ENCODE measurements at regions not wholly inside any gene's neighbourhood (a gene's known extent, or its start where the extent isn't known, plus 50 kb on each side); places are given as distances from the start of the nearest gene placed in this dataset.
A peak's percentile ranks its signal among the peaks of the same experiment; 100 is the strongest.

DNA sequence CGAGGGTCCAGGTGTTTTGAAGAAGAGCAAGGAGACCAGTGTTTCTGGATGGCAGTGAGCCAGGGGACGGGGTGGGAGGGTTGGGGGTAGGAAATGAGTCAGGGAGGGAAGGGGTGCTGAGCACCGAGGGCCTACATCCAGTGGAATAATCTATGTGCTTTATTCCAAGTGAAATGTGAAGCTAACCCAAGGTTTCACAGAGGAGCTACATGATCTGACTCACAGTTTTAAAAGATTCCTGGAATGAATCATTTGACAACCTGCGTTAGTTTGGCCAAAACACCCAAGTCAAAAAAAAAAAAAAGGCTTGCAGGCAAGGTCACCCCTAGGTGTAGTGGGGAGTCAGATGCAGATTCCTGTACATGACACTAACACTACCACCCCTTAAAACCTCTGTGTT lies 419.7 kb upstream of the MEX3C start:
- no peaks in the 10 kb centered on the region for H3K4me1 ChIP-seq
- TF ChIP-seq, protein P1, sequence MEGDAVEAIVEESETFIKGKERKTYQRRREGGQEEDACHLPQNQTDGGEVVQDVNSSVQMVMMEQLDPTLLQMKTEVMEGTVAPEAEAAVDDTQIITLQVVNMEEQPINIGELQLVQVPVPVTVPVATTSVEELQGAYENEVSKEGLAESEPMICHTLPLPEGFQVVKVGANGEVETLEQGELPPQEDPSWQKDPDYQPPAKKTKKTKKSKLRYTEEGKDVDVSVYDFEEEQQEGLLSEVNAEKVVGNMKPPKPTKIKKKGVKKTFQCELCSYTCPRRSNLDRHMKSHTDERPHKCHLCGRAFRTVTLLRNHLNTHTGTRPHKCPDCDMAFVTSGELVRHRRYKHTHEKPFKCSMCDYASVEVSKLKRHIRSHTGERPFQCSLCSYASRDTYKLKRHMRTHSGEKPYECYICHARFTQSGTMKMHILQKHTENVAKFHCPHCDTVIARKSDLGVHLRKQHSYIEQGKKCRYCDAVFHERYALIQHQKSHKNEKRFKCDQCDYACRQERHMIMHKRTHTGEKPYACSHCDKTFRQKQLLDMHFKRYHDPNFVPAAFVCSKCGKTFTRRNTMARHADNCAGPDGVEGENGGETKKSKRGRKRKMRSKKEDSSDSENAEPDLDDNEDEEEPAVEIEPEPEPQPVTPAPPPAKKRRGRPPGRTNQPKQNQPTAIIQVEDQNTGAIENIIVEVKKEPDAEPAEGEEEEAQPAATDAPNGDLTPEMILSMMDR (IDR thresholded peaks at IDR 0.05) = no peak
- TF ChIP-seq POLR2A (IDR thresholded peaks at IDR 0.05) = no peak
- DNase-seq = no peak
- no peak overlapping the region for H3K4me3 ChIP-seq
- H3K27ac ChIP-seq = no peak overlapping the region
- H3K9me3 ChIP-seq = no peaks in the 10 kb centered on the region
- no peaks in the 10 kb centered on the region for H3K36me3 ChIP-seq
- H3K27me3 ChIP-seq = no peaks in the 10 kb centered on the region

DNA sequence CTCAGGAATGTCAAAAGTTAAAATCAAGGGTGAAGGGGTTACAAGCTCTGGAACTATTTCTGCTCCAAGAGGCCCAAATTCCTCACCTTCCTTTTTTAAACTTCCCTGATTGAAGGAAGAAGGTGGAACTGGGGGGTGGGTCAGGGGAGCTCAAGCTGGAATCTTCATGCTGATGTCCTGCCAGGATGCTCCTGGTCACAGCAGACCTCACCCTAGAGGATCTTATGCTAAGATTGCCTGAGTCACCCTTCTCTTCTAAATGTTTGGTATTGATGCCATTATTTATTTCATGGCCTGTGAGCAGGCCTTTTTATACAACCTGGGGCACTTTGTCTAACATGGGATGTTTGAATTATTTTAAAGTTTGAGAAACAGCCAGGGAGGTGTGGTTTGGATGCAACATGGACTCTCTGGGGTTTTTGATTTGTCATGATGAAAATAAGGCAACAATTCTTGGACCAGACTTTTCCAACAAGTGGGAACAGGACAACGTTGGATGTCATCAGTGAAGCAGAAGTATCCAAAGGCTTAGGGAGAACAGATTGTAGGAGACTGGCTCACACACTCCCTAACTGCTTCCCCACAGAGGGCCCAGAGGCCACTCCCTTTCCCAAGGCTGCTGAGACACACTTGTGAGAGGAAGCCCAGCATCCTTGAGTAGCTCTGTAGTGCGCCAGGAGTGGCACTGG lies 420.2 kb upstream of the MEX3C start:
- Histone ChIP-seq H3K36me3 (no peaks in the 10 kb centered on the region), H3K27ac (no peak overlapping the region), H3K27me3 (no peaks in the 10 kb centered on the region), H3K4me3 (no peak overlapping the region), H3K4me1 (no peaks in the 10 kb centered on the region), H3K9me3 (no peaks in the 10 kb centered on the region)
- TF ChIP-seq POLR2A (IDR thresholded peaks at IDR 0.05) = no peak
- TF ChIP-seq, protein P1 (IDR thresholded peaks at IDR 0.05) = no peak
- no peak for DNase-seq

GRCh38 chr18:51619283-51619682 lies 421.8 kb upstream of the MEX3C start:
- H3K4me3 ChIP-seq = no peak overlapping the region
- no peaks in the 10 kb centered on the region for H3K9me3 ChIP-seq
- no peak for DNase-seq
- no peaks in the 10 kb centered on the region for H3K4me1 ChIP-seq
- no peak for TF ChIP-seq POLR2A (IDR thresholded peaks at IDR 0.05)
- TF ChIP-seq, protein P1 (IDR thresholded peaks at IDR 0.05) = no peak
- no peak overlapping the region for H3K27ac ChIP-seq
- no peaks in the 10 kb centered on the region for H3K27me3 ChIP-seq
- no peaks in the 10 kb centered on the region for H3K36me3 ChIP-seq

DNA sequence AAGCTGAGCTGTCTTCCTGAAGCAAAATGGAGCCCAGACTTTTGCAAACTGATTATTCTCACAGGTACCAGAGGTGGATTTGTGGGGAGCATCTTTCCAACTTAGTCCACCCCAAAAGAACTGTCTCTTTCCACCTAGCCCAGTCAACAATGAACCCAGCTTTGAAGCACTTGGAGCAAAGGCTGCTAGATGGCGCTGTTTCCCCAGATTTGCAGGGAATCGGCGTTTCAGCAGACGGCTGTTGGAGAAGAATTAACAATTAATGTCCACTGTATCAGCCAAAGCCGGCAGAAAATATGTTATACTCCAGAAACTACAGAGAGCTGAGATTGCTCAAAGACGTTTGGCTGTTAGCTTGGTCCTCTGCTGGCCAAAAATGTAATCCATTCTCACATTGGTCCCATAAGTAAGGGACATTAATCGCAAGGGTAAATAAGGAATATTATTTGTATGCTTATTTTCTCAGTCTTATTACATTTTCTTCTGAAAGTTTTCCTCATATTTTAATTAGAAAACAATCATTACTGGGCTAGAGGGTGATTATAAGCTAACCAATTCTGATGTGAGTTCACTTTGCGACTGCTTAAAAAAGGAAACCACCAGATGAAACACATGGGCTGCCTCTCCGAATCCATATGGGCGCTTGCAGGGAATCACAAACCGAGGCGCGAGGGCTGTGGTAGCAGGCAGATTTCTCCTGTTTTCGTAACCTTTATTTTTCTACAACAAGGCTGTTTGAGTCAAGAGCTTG lies 423.8 kb upstream of the MEX3C start:
- DNase-seq = peak in 2 of 3 donors; percentile 19 to 60
- TF ChIP-seq, protein P1 (IDR thresholded peaks at IDR 0.05) = peak in 4 of 6 experiments; percentile 32 to 43 (median 36)
- TF ChIP-seq POLR2A (IDR thresholded peaks at IDR 0.05) = no peak
- no peak overlapping the region for H3K27ac ChIP-seq
- no peaks in the 10 kb centered on the region for H3K4me1 ChIP-seq
- H3K4me3 ChIP-seq = no peak overlapping the region
- H3K36me3 ChIP-seq = no peaks in the 10 kb centered on the region
- no peaks in the 10 kb centered on the region for H3K27me3 ChIP-seq
- H3K9me3 ChIP-seq = no peaks in the 10 kb centered on the region

GRCh38 chr18:51621864-51622160 lies 424.3 kb upstream of the MEX3C start:
- no peak for DNase-seq
- Histone ChIP-seq H3K27me3 (no peaks in the 10 kb centered on the region), H3K27ac (no peak overlapping the region), H3K4me1 (no peaks in the 10 kb centered on the region), H3K36me3 (no peaks in the 10 kb centered on the region), H3K9me3 (no peaks in the 10 kb centered on the region), H3K4me3 (no peak overlapping the region)
- TF ChIP-seq, protein P1 (IDR thresholded peaks at IDR 0.05) = no peak
- TF ChIP-seq POLR2A (IDR thresholded peaks at IDR 0.05) = no peak
